ENCODE measurements at regions not wholly inside any gene's neighbourhood (a gene's known extent, or its start where the extent isn't known, plus 50 kb on each side); places are given as distances from the start of the nearest gene placed in this dataset.

- intact Hi-C loops (cut with DNase I; ENCODE audit: low total_unique reads), result no loop called here
- no peak for TF ChIP-seq POLR2A (IDR thresholded peaks at IDR 0.05)
- TF ChIP-seq CTCF (IDR thresholded peaks at IDR 0.05), result no peak
- Histone ChIP-seq H3K9me3 (no peaks in the 10 kb centered on the region), H3K4me1 (no peaks in the 10 kb centered on the region), H3K27ac (no peak overlapping the region), H3K4me3 (no peak overlapping the region), H3K36me3 (no peaks in the 10 kb centered on the region), H3K27me3 (no peaks in the 10 kb centered on the region)
- DNase-seq, result no peak
These were observed 208.1 kb upstream of the DUSP10 start for GRCh38 chr1:221949996-221950395.

- TF ChIP-seq POLR2A (IDR thresholded peaks at IDR 0.05) (no peak), CTCF (IDR thresholded peaks at IDR 0.05) (no peak)
- no peak overlapping the region for H3K27ac ChIP-seq
- no peaks in the 10 kb centered on the region for H3K36me3 ChIP-seq
- no peak overlapping the region for H3K4me3 ChIP-seq
- no peaks in the 10 kb centered on the region for H3K27me3 ChIP-seq
- intact Hi-C loops (cut with DNase I; ENCODE audit: low total_unique reads), result no loop called here
- H3K4me1 ChIP-seq, result no peaks in the 10 kb centered on the region
- DNase-seq, result no peak
- H3K9me3 ChIP-seq, result no peaks in the 10 kb centered on the region
These were observed 206.6 kb upstream of the DUSP10 start for GRCh38 chr1:221948459-221948858.

GRCh38 chr1:221947731-221948130 lies 205.8 kb upstream of the DUSP10 start:
- TF ChIP-seq POLR2A (IDR thresholded peaks at IDR 0.05) (no peak), CTCF (IDR thresholded peaks at IDR 0.05) (no peak)
- no peaks in the 10 kb centered on the region for H3K36me3 ChIP-seq
- no peak overlapping the region for H3K27ac ChIP-seq
- DNase-seq, result no peak
- intact Hi-C loops (cut with DNase I; ENCODE audit: low total_unique reads), result no loop called here
- H3K27me3 ChIP-seq, result no peaks in the 10 kb centered on the region
- no peak overlapping the region for H3K4me3 ChIP-seq
- H3K9me3 ChIP-seq, result no peaks in the 10 kb centered on the region
- no peaks in the 10 kb centered on the region for H3K4me1 ChIP-seq

- no peaks in the 10 kb centered on the region for H3K27me3 ChIP-seq
- H3K27ac ChIP-seq, result no peak overlapping the region
- H3K4me3 ChIP-seq, result no peak overlapping the region
- H3K9me3 ChIP-seq, result no peaks in the 10 kb centered on the region
- no peaks in the 10 kb centered on the region for H3K36me3 ChIP-seq
- no peak for DNase-seq
- intact Hi-C loops (cut with DNase I; ENCODE audit: low total_unique reads), result no loop called here
- H3K4me1 ChIP-seq, result no peaks in the 10 kb centered on the region
- no peak for TF ChIP-seq POLR2A (IDR thresholded peaks at IDR 0.05)
- TF ChIP-seq CTCF (IDR thresholded peaks at IDR 0.05), result no peak
These were observed 204.9 kb upstream of the DUSP10 start for GRCh38 chr1:221946768-221947167.

- no peak overlapping the region for H3K4me3 ChIP-seq
- DNase-seq, result no peak
- no peak for TF ChIP-seq POLR2A (IDR thresholded peaks at IDR 0.05)
- no peak for TF ChIP-seq CTCF (IDR thresholded peaks at IDR 0.05)
- no peaks in the 10 kb centered on the region for H3K27me3 ChIP-seq
- intact Hi-C loops (cut with DNase I; ENCODE audit: low total_unique reads), result no loop called here
- no peaks in the 10 kb centered on the region for H3K9me3 ChIP-seq
- H3K36me3 ChIP-seq, result no peaks in the 10 kb centered on the region
- no peak overlapping the region for H3K27ac ChIP-seq
- no peaks in the 10 kb centered on the region for H3K4me1 ChIP-seq
These were observed 203.8 kb upstream of the DUSP10 start for GRCh38 chr1:221945669-221946068.

All from uterus (tissue), 3 donors.